ENCODE measurements at regions not wholly inside any gene's neighbourhood (a gene's known extent, or its start where the extent isn't known, plus 50 kb on each side); places are given as distances from the start of the nearest gene placed in this dataset.

DNA sequence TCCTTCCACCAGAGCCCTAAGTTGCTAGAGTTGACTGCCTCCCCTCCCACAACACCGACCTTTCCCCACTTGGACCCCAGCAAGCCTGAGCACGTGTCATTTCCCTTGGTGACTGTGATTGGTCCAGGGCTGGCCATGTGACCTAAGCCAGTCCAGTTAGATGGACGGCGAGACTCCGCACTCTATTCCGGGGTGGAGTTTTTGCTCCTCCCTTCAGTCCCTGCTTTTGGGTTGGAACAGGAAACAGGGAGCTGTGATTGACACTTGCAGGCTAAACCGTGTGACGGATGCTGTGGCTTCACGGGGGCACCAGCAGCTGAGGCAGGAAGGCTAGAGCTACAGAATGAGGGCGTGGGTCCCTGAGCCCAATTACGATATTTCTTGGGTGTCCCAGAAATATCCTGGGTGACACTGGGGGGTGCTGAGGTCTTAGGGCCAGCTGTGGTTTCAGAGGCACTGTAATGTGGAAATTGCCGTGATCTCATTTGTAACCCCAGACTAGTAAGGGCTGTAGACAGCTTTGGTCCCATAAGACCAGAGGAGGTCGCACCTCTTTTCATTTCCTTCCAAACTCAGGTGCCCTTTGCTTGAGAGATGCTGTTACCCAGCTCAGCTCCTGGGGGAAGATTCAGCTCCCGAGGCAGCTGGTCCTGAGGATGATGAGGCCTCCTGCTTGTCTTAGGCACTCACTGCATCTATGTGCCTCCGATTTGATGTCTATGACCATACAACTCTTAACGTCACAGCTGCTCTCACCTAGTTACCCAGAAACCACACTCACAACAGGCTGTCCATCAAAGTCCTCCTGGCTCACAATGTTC is 102.7 kb upstream of the NPTX2 start:
- TF ChIP-seq, protein P1, sequence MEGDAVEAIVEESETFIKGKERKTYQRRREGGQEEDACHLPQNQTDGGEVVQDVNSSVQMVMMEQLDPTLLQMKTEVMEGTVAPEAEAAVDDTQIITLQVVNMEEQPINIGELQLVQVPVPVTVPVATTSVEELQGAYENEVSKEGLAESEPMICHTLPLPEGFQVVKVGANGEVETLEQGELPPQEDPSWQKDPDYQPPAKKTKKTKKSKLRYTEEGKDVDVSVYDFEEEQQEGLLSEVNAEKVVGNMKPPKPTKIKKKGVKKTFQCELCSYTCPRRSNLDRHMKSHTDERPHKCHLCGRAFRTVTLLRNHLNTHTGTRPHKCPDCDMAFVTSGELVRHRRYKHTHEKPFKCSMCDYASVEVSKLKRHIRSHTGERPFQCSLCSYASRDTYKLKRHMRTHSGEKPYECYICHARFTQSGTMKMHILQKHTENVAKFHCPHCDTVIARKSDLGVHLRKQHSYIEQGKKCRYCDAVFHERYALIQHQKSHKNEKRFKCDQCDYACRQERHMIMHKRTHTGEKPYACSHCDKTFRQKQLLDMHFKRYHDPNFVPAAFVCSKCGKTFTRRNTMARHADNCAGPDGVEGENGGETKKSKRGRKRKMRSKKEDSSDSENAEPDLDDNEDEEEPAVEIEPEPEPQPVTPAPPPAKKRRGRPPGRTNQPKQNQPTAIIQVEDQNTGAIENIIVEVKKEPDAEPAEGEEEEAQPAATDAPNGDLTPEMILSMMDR (conservative IDR thresholded peaks at IDR 0.05) = no peak
- TF ChIP-seq EZH2 (IDR thresholded peaks at IDR 0.05; ENCODE audit: low read depth) = no peak
